ENCODE measurements at regions not wholly inside any gene's neighbourhood (a gene's known extent, or its start where the extent isn't known, plus 50 kb on each side); places are given as distances from the start of the nearest gene placed in this dataset.

GRCh38 chr2:120404941-120405758, 59.2 kb downstream of the INHBB start:
- no peaks in the 10 kb centered on the region for H3K27me3 ChIP-seq (ENCODE audit: control insufficient read depth, low read length)
- no peak overlapping the region for H3K4me3 ChIP-seq (ENCODE audit: low read length)
- no peak overlapping the region for H3K4me2 ChIP-seq (ENCODE audit: low read length)
- TF ChIP-seq, protein P1, sequence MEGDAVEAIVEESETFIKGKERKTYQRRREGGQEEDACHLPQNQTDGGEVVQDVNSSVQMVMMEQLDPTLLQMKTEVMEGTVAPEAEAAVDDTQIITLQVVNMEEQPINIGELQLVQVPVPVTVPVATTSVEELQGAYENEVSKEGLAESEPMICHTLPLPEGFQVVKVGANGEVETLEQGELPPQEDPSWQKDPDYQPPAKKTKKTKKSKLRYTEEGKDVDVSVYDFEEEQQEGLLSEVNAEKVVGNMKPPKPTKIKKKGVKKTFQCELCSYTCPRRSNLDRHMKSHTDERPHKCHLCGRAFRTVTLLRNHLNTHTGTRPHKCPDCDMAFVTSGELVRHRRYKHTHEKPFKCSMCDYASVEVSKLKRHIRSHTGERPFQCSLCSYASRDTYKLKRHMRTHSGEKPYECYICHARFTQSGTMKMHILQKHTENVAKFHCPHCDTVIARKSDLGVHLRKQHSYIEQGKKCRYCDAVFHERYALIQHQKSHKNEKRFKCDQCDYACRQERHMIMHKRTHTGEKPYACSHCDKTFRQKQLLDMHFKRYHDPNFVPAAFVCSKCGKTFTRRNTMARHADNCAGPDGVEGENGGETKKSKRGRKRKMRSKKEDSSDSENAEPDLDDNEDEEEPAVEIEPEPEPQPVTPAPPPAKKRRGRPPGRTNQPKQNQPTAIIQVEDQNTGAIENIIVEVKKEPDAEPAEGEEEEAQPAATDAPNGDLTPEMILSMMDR (IDR thresholded peaks at IDR 0.05; ENCODE audit: low read depth, low read length, poor library complexity, severe bottlenecking): no peak
- no peak for TF ChIP-seq EZH2phosphoT487 (IDR thresholded peaks at IDR 0.05; ENCODE audit: borderline replicate concordance, low read length)
- H3K9me3 ChIP-seq (ENCODE audit: control insufficient read depth, insufficient read depth, low read length): peaks cover 4% of the 10 kb centered on the region
- H3K79me2 ChIP-seq (ENCODE audit: control insufficient read depth, low read length): no peaks in the 10 kb centered on the region
- no peaks in the 10 kb centered on the region for H3K9me2 ChIP-seq (replicated peaks; ENCODE audit: control insufficient read depth, low read length)
- no peak overlapping the region for H3K27ac ChIP-seq (ENCODE audit: low read depth, low read length)
- H4K20me1 ChIP-seq (ENCODE audit: control insufficient read depth, insufficient read depth, low read depth, low read length): no peaks in the 10 kb centered on the region
- H3K36me3 ChIP-seq (ENCODE audit: control insufficient read depth, low read length): no peaks in the 10 kb centered on the region
- H3F3A ChIP-seq (ENCODE audit: control insufficient read depth, insufficient read depth): no peaks in the 10 kb centered on the region
- H3K4me1 ChIP-seq (ENCODE audit: control insufficient read depth, low read length): no peaks in the 10 kb centered on the region

GRCh38 chr2:120405759-120406099, 59.8 kb downstream of the INHBB start:
- Histone ChIP-seq H3K9me3 (ENCODE audit: control insufficient read depth, insufficient read depth, low read length) (peaks cover 4% of the 10 kb centered on the region), H3K27me3 (ENCODE audit: control insufficient read depth, low read length) (no peaks in the 10 kb centered on the region), H3K4me3 (ENCODE audit: low read length) (no peak overlapping the region), H3K9me2 (replicated peaks; ENCODE audit: control insufficient read depth, low read length) (no peaks in the 10 kb centered on the region), H3F3A (ENCODE audit: control insufficient read depth, insufficient read depth) (no peaks in the 10 kb centered on the region), H3K36me3 (ENCODE audit: control insufficient read depth, low read length) (no peaks in the 10 kb centered on the region), H3K79me2 (ENCODE audit: control insufficient read depth, low read length) (no peaks in the 10 kb centered on the region), H3K4me2 (ENCODE audit: low read length) (no peak overlapping the region), H4K20me1 (ENCODE audit: control insufficient read depth, insufficient read depth, low read depth, low read length) (no peaks in the 10 kb centered on the region), H3K4me1 (ENCODE audit: control insufficient read depth, low read length) (no peaks in the 10 kb centered on the region), H3K27ac (ENCODE audit: low read depth, low read length) (no peak overlapping the region)
- TF ChIP-seq, protein P1 (IDR thresholded peaks at IDR 0.05; ENCODE audit: low read depth, low read length, poor library complexity, severe bottlenecking): no peak
- TF ChIP-seq EZH2phosphoT487 (IDR thresholded peaks at IDR 0.05; ENCODE audit: borderline replicate concordance, low read length): no peak

DNA sequence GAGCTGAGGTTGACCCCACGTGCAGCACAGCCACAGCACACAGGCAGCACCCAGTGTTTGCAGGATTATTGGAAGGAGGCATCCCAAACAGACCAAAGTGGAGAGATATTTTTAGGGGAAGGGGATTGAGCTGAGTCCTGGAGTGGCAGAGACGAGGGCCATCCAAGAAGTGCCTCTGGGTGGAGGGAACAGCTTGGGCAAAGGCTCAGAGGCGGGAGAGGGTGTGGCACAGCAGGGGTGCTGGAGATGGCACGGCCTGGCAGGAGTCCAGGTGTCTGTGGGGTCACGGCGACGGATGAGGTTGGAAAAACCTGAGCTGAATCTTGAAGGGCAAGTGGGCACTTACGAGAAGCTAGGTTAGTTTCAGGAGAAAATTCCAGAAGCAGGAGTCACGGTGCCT, 60.6 kb downstream of the INHBB start:
- H3K27me3 ChIP-seq (ENCODE audit: control insufficient read depth, low read length): no peaks in the 10 kb centered on the region
- no peak overlapping the region for H3K4me2 ChIP-seq (ENCODE audit: low read length)
- no peaks in the 10 kb centered on the region for H3F3A ChIP-seq (ENCODE audit: control insufficient read depth, insufficient read depth)
- H3K79me2 ChIP-seq (ENCODE audit: control insufficient read depth, low read length): no peaks in the 10 kb centered on the region
- no peak overlapping the region for H3K27ac ChIP-seq (ENCODE audit: low read depth, low read length)
- peaks cover 4% of the 10 kb centered on the region for H3K9me3 ChIP-seq (ENCODE audit: control insufficient read depth, insufficient read depth, low read length)
- no peak overlapping the region for H3K4me3 ChIP-seq (ENCODE audit: low read length)
- TF ChIP-seq, protein P1 (IDR thresholded peaks at IDR 0.05; ENCODE audit: low read depth, low read length, poor library complexity, severe bottlenecking): no peak
- no peak for TF ChIP-seq EZH2phosphoT487 (IDR thresholded peaks at IDR 0.05; ENCODE audit: borderline replicate concordance, low read length)
- H3K9me2 ChIP-seq (replicated peaks; ENCODE audit: control insufficient read depth, low read length): no peaks in the 10 kb centered on the region
- H3K36me3 ChIP-seq (ENCODE audit: control insufficient read depth, low read length): no peaks in the 10 kb centered on the region
- no peaks in the 10 kb centered on the region for H3K4me1 ChIP-seq (ENCODE audit: control insufficient read depth, low read length)
- H4K20me1 ChIP-seq (ENCODE audit: control insufficient read depth, insufficient read depth, low read depth, low read length): no peaks in the 10 kb centered on the region
